GM19025 (cell line): ENCODE measurements at regions not wholly inside any gene's neighbourhood (a gene's known extent, or its start where the extent isn't known, plus 50 kb on each side); places are given as distances from the start of the nearest gene placed in this dataset.

Source experiments
- ATAC-seq: cut with Tn5 transposase; IDR thresholded peaks from one replicate; pipeline ENCODE4 v1.9.1; 2021; ENCODE audit warnings: mild to moderate bottlenecking, low read depth, moderate library complexity; ENCODE audit not compliant: unreplicated experiment

- no peak for ATAC-seq
These were observed 394.5 kb downstream of the BCOR start for GRCh38 chrX:39703307-39703706.

DNA sequence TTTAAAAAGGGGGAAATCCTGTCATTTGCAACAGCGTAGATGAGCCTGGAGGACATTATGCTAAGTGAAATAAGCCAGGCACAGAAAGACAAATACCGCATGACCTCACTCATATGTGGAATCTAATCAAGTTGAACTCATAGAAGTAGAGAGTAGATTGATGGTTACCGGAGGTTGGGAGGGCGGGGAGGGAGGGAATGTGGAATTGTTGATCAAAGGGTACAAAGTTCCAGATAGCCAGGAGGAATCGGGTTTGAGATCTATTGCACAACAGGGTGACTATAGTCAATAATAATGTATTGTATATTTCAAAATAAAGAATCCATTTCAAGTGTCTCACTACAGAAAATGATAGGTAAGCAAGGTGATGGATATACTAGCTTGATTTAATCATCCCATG, 393.2 kb downstream of the BCOR start:
- no peak for ATAC-seq

GRCh38 chrX:39705290-39705689, 392.5 kb downstream of the BCOR start:
- ATAC-seq, result no peak

DNA sequence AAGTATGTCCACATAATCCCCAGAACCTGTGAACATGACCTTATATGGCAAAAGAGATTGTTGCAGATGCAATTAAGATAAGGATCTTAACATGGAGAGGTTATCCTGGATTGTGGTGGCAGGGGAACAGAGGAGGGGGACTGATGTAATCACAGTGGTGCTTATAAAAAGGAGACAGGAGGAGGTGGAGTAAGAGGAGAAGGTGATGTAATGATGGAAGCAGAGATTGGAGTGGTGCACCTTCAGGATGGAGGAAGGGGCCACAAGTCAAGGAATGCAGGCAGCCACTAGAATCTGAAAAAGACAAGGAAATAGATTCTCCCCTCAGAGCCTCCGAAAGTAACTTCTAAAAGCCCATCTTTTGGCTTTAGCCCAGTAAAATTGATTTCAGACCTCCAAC, 388.4 kb downstream of the BCOR start:
- ATAC-seq, result no peak

- no peak for ATAC-seq
These were observed 387.9 kb downstream of the BCOR start for GRCh38 chrX:39709812-39710211.

- ATAC-seq, result no peak
These were observed 387.0 kb downstream of the BCOR start for GRCh38 chrX:39710776-39711175.

DNA sequence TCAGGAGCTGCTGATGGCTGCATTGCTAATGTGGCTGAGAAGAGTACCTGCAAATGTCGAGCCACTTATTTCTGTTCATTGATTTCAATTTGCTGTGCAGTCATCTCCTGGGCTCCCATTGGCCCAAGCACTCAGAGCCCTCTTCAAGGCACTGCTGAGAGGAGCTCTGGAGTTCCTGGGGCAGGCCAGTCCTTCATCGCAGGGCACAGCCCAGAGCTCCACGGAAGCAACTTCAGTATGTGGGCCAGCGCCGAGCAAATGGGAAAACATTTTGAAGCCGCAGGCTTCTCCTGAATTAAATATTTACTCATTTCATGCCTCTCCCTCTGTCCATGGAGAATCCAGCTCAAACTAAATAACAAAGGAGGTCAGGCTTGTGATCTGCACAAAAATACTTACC, 383.3 kb downstream of the BCOR start:
- ATAC-seq, result no peak

DNA sequence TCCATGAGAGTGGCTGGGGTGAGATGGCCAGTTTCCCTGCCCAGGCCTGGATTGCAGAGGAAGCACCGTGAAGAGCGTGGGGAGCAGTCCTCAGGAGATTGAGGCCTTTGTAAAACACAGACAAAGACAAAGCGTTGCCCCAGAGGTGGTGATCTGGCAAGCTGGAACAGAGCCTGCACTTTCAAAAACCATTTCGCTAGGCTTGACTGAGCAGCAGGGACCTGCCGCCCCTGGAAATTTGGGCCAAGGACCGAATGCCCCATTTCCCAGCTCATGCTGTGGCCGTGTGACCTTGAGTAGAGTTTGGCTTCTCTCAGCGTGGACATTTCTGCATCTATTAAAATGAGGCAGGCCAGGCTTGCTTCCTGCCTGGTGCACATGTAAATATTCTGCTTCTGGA, 381.4 kb downstream of the BCOR start:
- ATAC-seq, result no peak

DNA sequence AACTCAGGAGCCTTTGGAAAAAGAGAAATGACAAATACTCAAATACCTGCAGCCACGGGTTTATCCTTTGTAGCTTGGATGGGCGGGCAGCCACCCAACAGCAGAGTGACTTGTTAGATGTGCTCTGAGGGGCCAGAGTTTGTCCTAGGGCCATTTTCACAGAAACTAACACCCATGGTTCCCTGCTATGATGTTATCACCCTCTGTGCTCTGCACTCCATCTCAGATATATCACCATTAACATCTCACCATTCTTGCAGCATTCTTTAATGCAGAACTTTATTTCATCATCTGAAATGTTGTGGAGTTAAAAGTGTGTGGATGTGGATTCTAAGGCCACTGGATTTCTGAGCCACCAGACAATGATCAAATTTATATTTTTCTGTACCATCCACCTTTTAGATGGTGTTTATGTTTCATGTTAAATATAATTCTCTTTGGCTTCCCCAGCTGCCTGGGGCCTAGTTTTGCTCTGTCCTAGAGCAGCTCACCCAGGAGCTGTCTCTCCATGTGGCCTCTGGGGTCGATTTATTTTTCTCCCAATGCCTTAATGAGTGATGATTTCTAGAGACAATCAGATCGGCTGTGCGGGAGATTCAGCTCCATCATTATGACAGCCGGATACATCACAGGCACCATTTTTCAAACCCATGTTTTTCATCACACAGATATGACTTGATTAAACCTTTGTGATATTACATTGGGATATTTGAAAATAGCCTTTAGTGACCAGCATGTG, 380.8 kb downstream of the BCOR start:
- no peak for ATAC-seq

DNA sequence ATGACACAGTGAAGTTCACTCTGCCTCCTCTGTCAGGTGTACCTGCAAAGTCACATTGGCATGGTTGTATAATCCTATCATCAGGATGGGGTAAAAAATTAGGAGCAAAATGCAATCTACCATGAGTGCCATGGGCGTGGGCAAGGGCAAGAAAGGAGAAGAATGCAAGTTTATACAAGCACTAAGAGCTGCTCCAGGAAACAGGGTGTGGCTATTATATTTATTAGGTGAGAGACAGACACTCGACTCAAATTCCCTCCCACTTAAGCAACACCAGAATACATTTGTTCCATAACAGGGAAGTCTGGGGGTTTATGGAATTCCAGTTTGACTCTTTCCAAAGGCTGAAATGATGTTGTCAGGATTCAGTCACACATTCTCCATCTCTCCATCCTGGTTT, 378.8 kb downstream of the BCOR start:
- ATAC-seq, result no peak

DNA sequence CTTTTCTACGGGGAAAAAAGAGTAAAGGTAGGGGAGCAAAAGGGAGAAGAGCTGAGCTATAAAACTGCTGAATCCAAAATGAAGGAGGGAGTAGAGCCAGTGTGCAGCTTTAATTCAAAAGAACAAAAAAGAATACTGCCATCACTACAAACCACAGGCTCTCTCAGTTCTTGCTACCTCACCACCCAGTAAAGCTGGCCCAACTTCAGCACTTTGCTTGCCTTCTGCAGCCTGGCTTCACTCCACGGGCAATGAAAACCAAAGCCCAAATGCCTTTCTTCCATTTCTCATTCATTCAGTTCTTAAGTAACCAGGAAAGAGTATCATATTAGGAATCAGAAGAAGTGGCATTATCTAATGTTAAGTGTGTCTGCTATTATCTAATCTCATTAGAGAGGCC, 376.8 kb downstream of the BCOR start:
- ATAC-seq, result no peak

- ATAC-seq, result no peak
These were observed 376.0 kb downstream of the BCOR start for GRCh38 chrX:39721566-39722279.

DNA sequence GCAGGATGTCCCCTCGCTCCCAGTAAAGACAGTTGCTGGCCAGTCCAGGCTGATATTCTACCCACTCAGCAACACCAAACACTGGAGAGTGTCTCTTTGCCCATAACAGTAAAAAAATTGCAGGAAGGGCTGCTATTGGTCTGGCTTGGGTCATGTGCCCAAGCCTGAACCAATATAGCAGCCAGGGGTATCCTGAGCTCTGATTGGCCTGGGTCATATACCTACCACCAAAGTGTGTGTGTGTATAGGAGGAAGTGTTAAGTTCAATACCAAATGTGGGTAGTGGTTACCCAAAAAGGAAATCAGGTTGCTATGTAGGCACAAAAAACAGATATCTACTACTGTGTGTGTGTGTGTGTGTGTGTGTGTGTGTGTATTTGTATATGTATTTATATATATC, 373.2 kb downstream of the BCOR start:
- ATAC-seq, result no peak

GRCh38 chrX:39725114-39725513, 372.6 kb downstream of the BCOR start:
- no peak for ATAC-seq

DNA sequence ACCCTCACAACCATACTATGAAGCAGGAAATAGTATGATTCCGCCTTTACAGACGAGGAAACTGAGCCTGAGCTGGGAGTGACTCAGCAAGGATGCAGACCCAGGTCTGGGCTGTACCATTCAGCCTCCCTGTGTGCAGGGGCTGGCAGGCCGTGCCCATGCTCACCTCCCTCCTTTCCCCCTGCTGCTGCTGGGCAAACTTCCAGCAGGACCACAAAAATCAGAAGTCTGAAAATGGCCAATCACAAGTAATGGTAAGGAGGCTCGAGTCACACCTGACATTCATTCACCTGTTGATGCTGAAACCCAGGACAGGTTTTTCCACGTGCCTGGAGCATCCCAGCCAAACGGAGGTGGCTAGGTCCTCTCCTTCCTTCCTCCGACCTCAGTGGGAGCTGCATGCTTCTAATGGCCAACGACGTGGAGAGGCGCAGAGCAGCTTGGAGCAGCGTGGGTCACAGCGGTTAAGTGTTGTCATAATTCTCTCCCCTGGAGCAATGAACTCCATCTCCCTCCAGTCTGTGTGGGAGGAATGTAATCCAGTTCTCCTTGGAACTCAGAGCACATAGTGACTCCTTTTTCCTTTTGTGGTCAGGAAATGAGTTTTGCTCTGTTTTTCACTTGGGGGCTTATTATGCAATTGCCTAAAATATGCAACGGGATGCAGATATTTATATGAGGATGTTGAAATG, 371.7 kb downstream of the BCOR start:
- no peak for ATAC-seq

DNA sequence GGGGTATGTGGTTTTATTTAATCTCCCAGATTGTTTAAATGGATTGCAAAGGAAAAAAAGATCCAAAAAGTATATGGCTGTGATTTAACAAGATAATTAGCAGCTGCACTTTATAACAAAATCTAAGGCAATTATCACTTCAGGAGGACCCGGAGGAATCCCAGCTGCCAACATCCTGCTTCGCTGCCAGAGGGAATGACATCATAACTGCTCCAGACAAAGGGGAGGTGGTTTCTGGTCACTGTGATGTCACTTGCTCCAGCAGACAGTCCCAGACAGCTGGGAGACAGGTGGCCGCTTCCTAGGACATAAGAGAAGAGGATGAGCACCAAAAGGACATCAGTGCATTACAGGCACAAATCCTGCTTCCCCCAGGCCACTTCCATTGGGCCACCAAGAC, 371.0 kb downstream of the BCOR start:
- ATAC-seq, result no peak

GRCh38 chrX:39728025-39728424, 369.7 kb downstream of the BCOR start:
- no peak for ATAC-seq

- no peak for ATAC-seq
These were observed 368.7 kb downstream of the BCOR start for GRCh38 chrX:39728852-39729598.

DNA sequence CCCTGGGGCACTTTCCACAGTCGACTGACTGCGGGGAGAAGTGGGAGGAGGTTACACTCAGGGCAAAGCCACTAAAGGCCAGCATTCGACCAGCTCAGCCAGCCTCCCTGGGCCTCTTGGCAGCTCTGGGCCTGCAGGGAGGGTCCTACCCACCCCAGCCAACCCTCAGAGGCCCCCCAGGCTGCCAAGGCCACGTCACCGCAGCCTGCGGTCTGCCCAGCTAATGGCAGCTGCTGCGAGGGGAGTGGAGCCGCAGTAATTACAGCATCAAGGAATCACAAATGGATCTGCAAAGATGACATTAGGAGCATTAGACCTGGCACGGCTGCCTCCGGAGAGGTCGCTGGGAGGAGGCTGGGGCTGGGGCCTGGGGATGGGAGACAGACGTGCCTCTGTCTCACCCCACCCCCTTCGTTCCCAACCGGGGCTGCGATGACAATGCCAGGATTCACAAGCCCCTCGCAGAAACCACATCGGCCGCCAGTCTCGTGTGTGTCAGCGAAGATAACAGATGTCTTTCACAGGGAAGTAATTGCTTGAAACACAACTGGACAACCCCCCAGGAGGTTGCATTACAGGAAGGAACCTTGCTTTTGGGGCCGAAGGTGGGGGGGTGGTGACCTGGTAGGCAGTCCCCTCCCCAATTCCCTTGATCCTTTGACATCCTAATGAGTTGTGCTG, 367.6 kb downstream of the BCOR start:
- no peak for ATAC-seq

- no peak for ATAC-seq
These were observed 367.0 kb downstream of the BCOR start for GRCh38 chrX:39730662-39731329.
